ENCODE measurements at regions not wholly inside any gene's neighbourhood (a gene's known extent, or its start where the extent isn't known, plus 50 kb on each side); places are given as distances from the start of the nearest gene placed in this dataset.

- TF ChIP-seq BHLHE40 (IDR thresholded peaks at IDR 0.05; ENCODE audit: low read depth, low read length) (no peak), USF2 (IDR thresholded peaks at IDR 0.05) (no peak), CEBPB (IDR thresholded peaks at IDR 0.05) (no peak), SMC3 (IDR thresholded peaks at IDR 0.05) (no peak), MAX (IDR thresholded peaks at IDR 0.05) (no peak), POLR2A (IDR thresholded peaks at IDR 0.05; ENCODE audit: low read length) (no peak), CTCF (IDR thresholded peaks at IDR 0.05) (no peak)
These were observed 319.0 kb downstream of the MATN1 start for GRCh38 chr1:30404341-30404740.
